ENCODE measurements at regions not wholly inside any gene's neighbourhood (a gene's known extent, or its start where the extent isn't known, plus 50 kb on each side); places are given as distances from the start of the nearest gene placed in this dataset.
A peak's percentile ranks its signal among the peaks of the same experiment; 100 is the strongest.

GRCh38 chr4:181249031-181249430 is 994.2 kb upstream of the TENM3 start:
- H3K9me3 ChIP-seq: no peaks in the 10 kb centered on the region
- peaks cover 11% of the 10 kb centered on the region for H3K4me1 ChIP-seq
- no peak for TF ChIP-seq CTCF (IDR thresholded peaks at IDR 0.05; ENCODE audit: low read depth, low read length)
- no peak overlapping the region for H3K4me3 ChIP-seq (ENCODE audit: low read depth, low read length)
- H3K27me3 ChIP-seq: no peaks in the 10 kb centered on the region
- no peak for DNase-seq
- no peaks in the 10 kb centered on the region for H3K36me3 ChIP-seq

GRCh38 chr4:181254771-181255170 is 988.4 kb upstream of the TENM3 start:
- TF ChIP-seq CTCF (IDR thresholded peaks at IDR 0.05; ENCODE audit: low read depth, low read length): no peak
- Histone ChIP-seq H3K4me3 (ENCODE audit: low read depth, low read length) (no peak overlapping the region), H3K27me3 (no peaks in the 10 kb centered on the region)

GRCh38 chr4:181258569-181258968 is 984.6 kb upstream of the TENM3 start:
- no peaks in the 10 kb centered on the region for H3K9me3 ChIP-seq
- H3K4me1 ChIP-seq: peaks cover 18% of the 10 kb centered on the region
- H3K36me3 ChIP-seq: no peaks in the 10 kb centered on the region
- DNase-seq: no peak
- H3K4me3 ChIP-seq (ENCODE audit: low read depth, low read length): no peak overlapping the region
- no peaks in the 10 kb centered on the region for H3K27me3 ChIP-seq
- TF ChIP-seq CTCF (IDR thresholded peaks at IDR 0.05; ENCODE audit: low read depth, low read length): no peak

More at GRCh38 chr4:181254771-181255170, 988.4 kb upstream of the TENM3 start:
- H3K36me3 ChIP-seq: no peaks in the 10 kb centered on the region
- H3K9me3 ChIP-seq: no peaks in the 10 kb centered on the region
- DNase-seq: no peak
- peaks cover 3% of the 10 kb centered on the region for H3K4me1 ChIP-seq

GRCh38 chr4:181259081-181259709 is 984.0 kb upstream of the TENM3 start:
- Histone ChIP-seq H3K36me3 (no peaks in the 10 kb centered on the region), H3K4me3 (ENCODE audit: low read depth, low read length) (no peak overlapping the region), H3K9me3 (no peaks in the 10 kb centered on the region), H3K4me1 (peaks cover 18% of the 10 kb centered on the region), H3K27me3 (no peaks in the 10 kb centered on the region)
- no peak for TF ChIP-seq CTCF (IDR thresholded peaks at IDR 0.05; ENCODE audit: low read depth, low read length)
- DNase-seq: peak; percentile 27

GRCh38 chr4:181261279-181261678 is 981.9 kb upstream of the TENM3 start:
- H3K4me3 ChIP-seq (ENCODE audit: low read depth, low read length): peak overlapping the region; percentile 33
- no peaks in the 10 kb centered on the region for H3K27me3 ChIP-seq
- H3K4me1 ChIP-seq: peaks cover 22% of the 10 kb centered on the region
- TF ChIP-seq CTCF (IDR thresholded peaks at IDR 0.05; ENCODE audit: low read depth, low read length): peak; percentile 77
- no peak for DNase-seq
- no peaks in the 10 kb centered on the region for H3K36me3 ChIP-seq
- no peaks in the 10 kb centered on the region for H3K9me3 ChIP-seq

GRCh38 chr4:181264893-181265292 is 978.3 kb upstream of the TENM3 start:
- TF ChIP-seq CTCF (IDR thresholded peaks at IDR 0.05; ENCODE audit: low read depth, low read length): no peak
- peak; percentile 24 for DNase-seq
- no peak overlapping the region for H3K4me3 ChIP-seq (ENCODE audit: low read depth, low read length)
- peaks cover 17% of the 10 kb centered on the region for H3K4me1 ChIP-seq
- H3K27me3 ChIP-seq: no peaks in the 10 kb centered on the region
- H3K9me3 ChIP-seq: no peaks in the 10 kb centered on the region
- H3K36me3 ChIP-seq: no peaks in the 10 kb centered on the region
